ENCODE measurements at regions not wholly inside any gene's neighbourhood (a gene's known extent, or its start where the extent isn't known, plus 50 kb on each side); places are given as distances from the start of the nearest gene placed in this dataset.

GRCh38 chr12:5267603-5268423 is 164.1 kb upstream of the NTF3 start:
- Histone ChIP-seq H3K36me3 (ENCODE audit: low read depth) (no peaks in the 10 kb centered on the region), H3K9me3 (no peaks in the 10 kb centered on the region)
- intact Hi-C loops (cut with DNase I, micrococcal nuclease) = no loop called here

GRCh38 chr12:5268424-5269210 is 163.3 kb upstream of the NTF3 start:
- Histone ChIP-seq H3K4me1 (ENCODE audit: low read depth) (peaks cover 4% of the 10 kb centered on the region), H3K4me3 (no peak overlapping the region), H3K36me3 (ENCODE audit: low read depth) (no peaks in the 10 kb centered on the region), H3K9me3 (no peaks in the 10 kb centered on the region)
- TF ChIP-seq CTCF (IDR thresholded peaks at IDR 0.05) = no peak
- DNase-seq (no peak), ATAC-seq (no peak)
- intact Hi-C loops (cut with DNase I, micrococcal nuclease) = no loop called here

More at GRCh38 chr12:5267603-5268423, 164.1 kb upstream of the NTF3 start:
- DNase-seq (no peak), ATAC-seq (no peak)
- TF ChIP-seq CTCF (IDR thresholded peaks at IDR 0.05) = no peak
- peaks cover 4% of the 10 kb centered on the region for H3K4me1 ChIP-seq (ENCODE audit: low read depth)
- H3K4me3 ChIP-seq = no peak overlapping the region

- no peak for TF ChIP-seq CTCF (IDR thresholded peaks at IDR 0.05)
- intact Hi-C loops (cut with DNase I, micrococcal nuclease) = no loop called here
- DNase-seq = peak in 1 of 3 donors; percentile 41
- Histone ChIP-seq H3K4me1 (ENCODE audit: low read depth) (peaks cover 4% of the 10 kb centered on the region), H3K36me3 (ENCODE audit: low read depth) (no peaks in the 10 kb centered on the region), H3K9me3 (no peaks in the 10 kb centered on the region), H3K4me3 (no peak overlapping the region)
- ATAC-seq = peak; percentile 40
These were observed 162.1 kb upstream of the NTF3 start for GRCh38 chr12:5269846-5270245.

GRCh38 chr12:5272018-5272785 is 159.7 kb upstream of the NTF3 start:
- ATAC-seq (no peak), DNase-seq (no peak)
- no peak for TF ChIP-seq CTCF (IDR thresholded peaks at IDR 0.05)
- Histone ChIP-seq H3K4me3 (no peak overlapping the region), H3K9me3 (no peaks in the 10 kb centered on the region), H3K4me1 (ENCODE audit: low read depth) (peaks cover 4% of the 10 kb centered on the region), H3K36me3 (ENCODE audit: low read depth) (no peaks in the 10 kb centered on the region)
- intact Hi-C loops (cut with DNase I, micrococcal nuclease) = no loop called here

GRCh38 chr12:5273709-5274108 is 158.2 kb upstream of the NTF3 start:
- ATAC-seq (peak; percentile 23), DNase-seq (no peak)
- Histone ChIP-seq H3K4me3 (no peak overlapping the region), H3K4me1 (ENCODE audit: low read depth) (peaks cover 4% of the 10 kb centered on the region), H3K9me3 (no peaks in the 10 kb centered on the region), H3K36me3 (ENCODE audit: low read depth) (no peaks in the 10 kb centered on the region)
- no peak for TF ChIP-seq CTCF (IDR thresholded peaks at IDR 0.05)
- intact Hi-C loops (cut with DNase I, micrococcal nuclease) = no loop called here

All from mucosa of descending colon (tissue), 3 donors.